ENCODE measurements at regions not wholly inside any gene's neighbourhood (a gene's known extent, or its start where the extent isn't known, plus 50 kb on each side); places are given as distances from the start of the nearest gene placed in this dataset.

- peak; percentile 72 for DNase-seq
Measured at GRCh38 chrX:39577985-39578869, 519.5 kb downstream of the BCOR start.

- no peak for DNase-seq
Measured at GRCh38 chrX:39580043-39580442, 517.7 kb downstream of the BCOR start.

DNA sequence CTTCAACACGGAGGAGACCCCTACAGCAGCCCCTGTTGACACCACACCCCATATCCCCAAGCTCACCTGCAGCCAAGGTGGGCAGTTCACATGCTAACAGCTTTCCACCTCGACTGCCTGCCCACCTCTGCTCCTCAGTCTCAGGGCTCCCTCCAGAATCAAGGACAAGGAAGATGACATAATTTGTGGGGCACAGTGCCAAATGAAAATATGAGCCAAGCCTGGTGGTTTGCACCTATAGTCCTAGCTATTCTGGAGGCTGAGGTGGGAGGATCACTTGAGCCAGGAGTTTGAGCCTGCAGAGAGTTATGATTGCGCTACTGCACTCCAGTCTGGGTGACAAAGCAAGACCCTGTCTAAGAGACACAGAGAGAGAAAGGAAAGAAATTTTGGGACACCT lies 516.3 kb downstream of the BCOR start:
- no peak for DNase-seq

GRCh38 chrX:39582091-39582490 lies 515.7 kb downstream of the BCOR start:
- no peak for DNase-seq

- no peak for DNase-seq
Measured at GRCh38 chrX:39582976-39583375, 514.8 kb downstream of the BCOR start.

GRCh38 chrX:39585808-39586207 lies 511.9 kb downstream of the BCOR start:
- no peak for DNase-seq

- DNase-seq: no peak
Measured at GRCh38 chrX:39586359-39586758, 511.4 kb downstream of the BCOR start.

GRCh38 chrX:39591099-39591498 lies 506.7 kb downstream of the BCOR start:
- no peak for DNase-seq

DNA sequence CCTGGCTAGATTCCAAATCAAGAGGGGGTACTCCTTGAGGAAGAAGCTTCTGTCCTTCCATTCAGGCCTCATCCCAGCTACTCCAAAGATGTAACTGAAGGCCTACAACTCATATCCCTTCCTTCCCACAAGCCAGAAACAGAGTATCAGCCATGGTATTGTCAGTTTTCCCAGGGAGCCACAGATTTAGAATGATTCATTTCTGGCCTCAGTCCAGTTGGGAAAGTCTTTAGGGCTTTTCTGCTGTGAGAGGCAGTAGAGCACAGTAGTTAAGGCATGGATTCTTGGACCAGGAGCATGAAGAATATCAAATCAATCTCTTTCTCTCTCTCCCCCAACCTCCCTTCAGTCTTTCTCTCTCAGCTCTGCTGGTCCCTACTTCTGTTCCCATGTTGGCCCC lies 505.0 kb downstream of the BCOR start:
- no peak for DNase-seq

DNA sequence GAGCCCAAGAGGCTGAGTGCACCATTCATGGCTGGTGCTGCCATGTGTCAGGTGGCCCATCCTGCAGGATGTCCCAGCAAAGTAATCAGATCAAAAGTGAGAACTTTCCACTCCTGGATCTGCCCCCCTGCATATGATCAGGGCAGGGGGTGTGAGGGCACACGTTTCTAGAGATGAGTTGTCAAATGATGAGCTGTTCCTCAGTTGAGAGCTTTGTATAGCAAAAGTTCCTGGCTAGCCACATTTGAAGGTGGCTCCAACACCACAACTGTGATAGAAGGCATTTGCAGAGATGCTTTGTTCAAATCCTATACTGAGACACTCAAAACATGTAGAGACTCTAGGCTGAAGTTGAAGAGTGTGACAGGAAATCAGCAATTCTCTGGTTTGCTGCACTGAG lies 501.8 kb downstream of the BCOR start:
- peak; percentile 21 for DNase-seq

DNA sequence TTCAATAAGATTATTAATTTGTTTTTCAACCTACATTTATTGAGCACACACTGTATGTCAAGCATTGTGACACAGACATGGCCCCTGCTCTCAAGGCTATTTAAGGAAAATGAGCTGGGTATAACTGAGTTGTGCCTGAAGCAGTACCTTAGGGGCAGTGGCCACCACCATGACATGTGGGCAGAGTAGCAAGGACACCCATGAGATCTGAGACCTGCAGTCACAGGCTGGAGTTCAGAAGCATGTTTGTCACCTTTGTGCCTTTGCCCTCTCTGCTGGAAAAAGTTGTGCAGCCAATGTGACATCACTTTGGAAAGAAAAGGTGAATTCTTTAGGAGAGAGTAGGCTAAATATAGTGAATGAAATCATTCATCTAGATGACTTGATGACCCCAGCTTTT lies 501.3 kb downstream of the BCOR start:
- no peak for DNase-seq

- DNase-seq: no peak
Measured at GRCh38 chrX:39599339-39599738, 498.4 kb downstream of the BCOR start.

DNA sequence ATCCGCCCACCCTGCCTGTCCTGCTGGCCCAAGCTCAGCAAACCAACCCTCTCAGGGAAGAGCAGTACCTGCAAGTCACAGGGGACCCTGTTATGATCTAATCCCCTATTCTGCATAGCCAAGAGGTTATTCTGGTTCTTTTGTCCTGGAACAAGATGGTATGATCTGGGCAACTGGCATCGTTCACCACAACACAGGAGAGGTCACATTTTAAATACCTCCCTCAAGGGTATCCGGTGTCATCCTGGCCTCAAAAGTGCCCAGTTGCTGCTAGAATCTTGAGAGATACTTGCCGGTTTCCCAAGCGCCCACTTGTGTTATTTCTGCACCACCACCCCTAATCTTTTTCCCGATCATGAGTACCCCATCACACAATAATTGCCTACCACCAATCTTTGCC lies 497.5 kb downstream of the BCOR start:
- DNase-seq: no peak

GRCh38 chrX:39601231-39602177 lies 496.3 kb downstream of the BCOR start:
- DNase-seq: no peak

- DNase-seq: no peak
Measured at GRCh38 chrX:39602195-39602594, 495.6 kb downstream of the BCOR start.

DNA sequence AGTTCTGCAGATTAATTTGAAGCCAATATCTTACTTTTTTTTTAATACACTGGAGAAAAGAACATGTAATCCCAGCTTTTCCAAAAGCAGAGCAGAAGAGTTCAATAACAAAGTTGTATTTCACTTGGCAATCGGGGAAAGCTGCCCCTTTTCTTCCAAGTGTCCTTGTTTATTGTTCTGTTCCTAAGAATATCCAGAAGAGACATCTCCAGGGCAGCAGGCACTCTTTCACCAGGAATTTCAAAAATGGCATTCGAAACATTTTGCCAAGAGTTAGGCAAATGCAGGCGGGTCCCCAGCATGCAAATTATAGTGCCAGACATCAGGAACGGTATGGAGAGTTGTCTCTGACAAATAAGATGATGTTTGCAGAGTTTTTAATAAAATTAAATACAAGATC lies 494.5 kb downstream of the BCOR start:
- no peak for DNase-seq

GRCh38 chrX:39605183-39605582 lies 492.6 kb downstream of the BCOR start:
- DNase-seq: no peak

DNA sequence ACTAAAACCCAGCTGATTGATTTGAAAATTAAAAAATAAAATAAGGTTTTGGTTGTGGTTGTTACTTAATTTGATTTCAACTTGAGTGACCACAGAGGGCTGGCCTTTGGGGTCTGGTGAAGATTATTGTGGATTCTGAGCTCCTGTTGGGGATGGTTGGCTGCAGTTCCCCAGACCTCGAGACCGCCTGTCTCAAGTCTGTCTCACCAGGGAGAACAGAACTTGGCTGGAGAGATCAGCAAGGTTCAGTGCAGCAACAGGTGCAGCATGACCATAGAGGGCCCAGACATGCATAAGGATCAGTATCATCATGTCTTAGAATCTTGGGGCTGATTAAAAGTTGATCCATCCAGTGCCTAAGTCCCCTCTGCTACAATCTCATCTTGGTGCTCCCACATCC lies 491.9 kb downstream of the BCOR start:
- no peak for DNase-seq

- DNase-seq: no peak
Measured at GRCh38 chrX:39609941-39610340, 487.8 kb downstream of the BCOR start.

DNA sequence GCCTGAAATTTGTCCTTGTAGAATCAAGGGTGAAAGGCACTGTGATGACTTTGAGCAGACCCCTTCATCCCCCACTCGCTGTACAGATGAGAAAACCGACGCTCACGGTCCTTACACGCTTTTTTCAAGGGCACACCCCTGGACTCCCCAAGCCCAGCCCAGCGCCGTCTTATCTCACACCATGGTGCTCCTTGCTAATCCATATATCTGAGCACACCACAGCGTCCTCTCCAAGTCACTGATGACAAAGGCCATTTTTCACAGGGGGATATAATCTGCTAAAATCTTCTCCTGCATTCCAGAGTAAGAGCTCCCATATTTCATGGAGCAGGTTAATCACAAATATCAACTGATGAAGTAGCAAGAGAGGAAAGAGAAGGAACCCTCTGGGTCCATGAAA lies 486.3 kb downstream of the BCOR start:
- no peak for DNase-seq

- DNase-seq: no peak
Measured at GRCh38 chrX:39613482-39613995, 484.2 kb downstream of the BCOR start.

- DNase-seq: peak; percentile 49
Measured at GRCh38 chrX:39613997-39614679, 483.6 kb downstream of the BCOR start.

- DNase-seq: no peak
Measured at GRCh38 chrX:39614680-39614998, 483.1 kb downstream of the BCOR start.
